ENCODE measurements at regions not wholly inside any gene's neighbourhood (a gene's known extent, or its start where the extent isn't known, plus 50 kb on each side); places are given as distances from the start of the nearest gene placed in this dataset.

- DNase-seq (ENCODE audit: low spot score) = no peak
Observed at GRCh38 chr1:186736971-186737685, 56.9 kb upstream of the PTGS2 start.

GRCh38 chr1:186735463-186735862 lies 55.2 kb upstream of the PTGS2 start:
- no peak for DNase-seq (ENCODE audit: low spot score)

- DNase-seq (ENCODE audit: low spot score) = no peak
Observed at GRCh38 chr1:186730951-186731729, 50.9 kb upstream of the PTGS2 start.
